Central memory CD8-positive, alpha-beta T cell (primary cell): ENCODE measurements at regions not wholly inside any gene's neighbourhood (a gene's known extent, or its start where the extent isn't known, plus 50 kb on each side); places are given as distances from the start of the nearest gene placed in this dataset.

Experiments used
- ATAC-seq: fragments of 150-1000 bp; cut with Tn5 transposase; replicated peaks from 2 replicates; pipeline ENCODE4 v1.10.0; 2022; ENCODE audit warnings: mild to moderate bottlenecking, moderate FRiP score, moderate number of reproducible peaks; ENCODE audit not compliant: poor library complexity, severe bottlenecking; ENCODE audit errors: extremely low read depth
- DNase-seq, 2 donors: peaks; one replicate each; pipeline ENCODE4 v3.0.0; 2021; ENCODE audit warnings: low spot score in 2 of 2
- H3K27ac Mint-ChIP-seq: one replicate; pipeline ENCODE4 v1.8.0; 2022; ENCODE audit warnings: low read depth, mild to moderate bottlenecking, moderate library complexity, mixed read lengths
- H3K27me3 Mint-ChIP-seq: one replicate; pipeline ENCODE4 v1.8.0; 2022; ENCODE audit warnings: mixed read lengths
- H3K36me3 Mint-ChIP-seq: one replicate; pipeline ENCODE4 v1.8.0; 2022; ENCODE audit warnings: mild to moderate bottlenecking, moderate library complexity, mixed read lengths; ENCODE audit not compliant: insufficient read depth
- H3K4me1 Mint-ChIP-seq: one replicate; pipeline ENCODE4 v1.8.0; 2022; ENCODE audit warnings: mixed read lengths
- H3K4me3 Mint-ChIP-seq: one replicate; pipeline ENCODE4 v1.8.0; 2022; ENCODE audit warnings: mild to moderate bottlenecking, moderate library complexity, mixed read lengths
- H3K9me3 Mint-ChIP-seq: one replicate; pipeline ENCODE4 v1.8.0; 2022; ENCODE audit warnings: mixed read lengths

DNA sequence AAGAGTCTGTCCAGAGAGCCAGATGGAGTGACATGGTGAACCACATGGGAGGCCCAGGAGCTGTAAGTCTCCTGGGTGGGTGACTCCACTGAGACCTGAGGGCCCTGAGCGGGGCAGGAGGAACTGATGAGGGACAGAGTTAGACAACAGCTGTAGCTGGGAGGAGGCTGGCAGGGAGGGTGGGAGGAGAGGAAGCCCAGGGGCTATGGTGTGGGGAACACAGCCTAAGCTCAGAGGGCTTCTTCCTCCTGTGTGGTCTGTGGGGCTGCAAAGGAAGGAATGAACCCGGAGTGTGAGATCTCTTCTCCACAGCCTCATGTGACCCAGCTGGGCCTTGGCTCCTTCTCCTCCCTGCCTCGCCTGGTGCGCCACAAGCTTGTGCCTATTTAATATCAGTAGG, 395.6 kb upstream of the HS6ST1 start:
- Mint-ChIP-seq H3K36me3 (no peaks in the 10 kb centered on the region), H3K4me3 (no peak overlapping the region), H3K9me3 (peaks cover 13% of the 10 kb centered on the region), H3K27me3 (peaks cover 78% of the 10 kb centered on the region), H3K4me1 (no peaks in the 10 kb centered on the region), H3K27ac (no peak overlapping the region)
- no peak for ATAC-seq
- DNase-seq: peak; percentile 1 to 6

DNA sequence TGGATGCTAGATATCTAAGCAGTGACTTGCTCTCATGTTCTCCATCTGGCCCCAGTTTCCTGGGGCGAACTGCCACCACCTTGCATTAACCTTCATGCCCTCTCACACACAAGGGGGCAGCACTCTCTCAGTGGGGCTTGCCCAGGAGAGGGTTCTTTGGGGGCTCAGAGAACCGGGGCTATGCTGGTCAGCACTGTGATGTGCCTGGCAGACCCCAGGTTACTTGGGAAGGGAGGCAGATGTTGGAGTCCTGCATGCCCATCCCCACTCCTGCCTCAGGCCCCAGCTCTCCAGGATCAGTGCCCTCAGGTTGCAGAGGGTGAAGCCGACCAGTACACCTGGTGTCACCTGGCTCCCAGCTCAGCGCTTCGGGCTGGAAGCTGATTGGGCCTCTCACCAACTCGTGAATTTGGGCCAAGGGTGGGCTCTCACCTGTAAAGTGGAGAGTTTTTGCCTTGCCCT, 396.2 kb upstream of the HS6ST1 start:
- Mint-ChIP-seq H3K27me3 (peaks cover 76% of the 10 kb centered on the region), H3K36me3 (no peaks in the 10 kb centered on the region), H3K9me3 (peaks cover 7% of the 10 kb centered on the region), H3K4me1 (no peaks in the 10 kb centered on the region), H3K27ac (no peak overlapping the region), H3K4me3 (no peak overlapping the region)
- ATAC-seq: no peak
- peak in 1 of 2 donors; percentile 4 for DNase-seq

GRCh38 chr2:128715360-128715759, 396.7 kb upstream of the HS6ST1 start:
- ATAC-seq (no peak), DNase-seq (no peak)
- peaks cover 71% of the 10 kb centered on the region for H3K27me3 Mint-ChIP-seq
- no peak overlapping the region for H3K27ac Mint-ChIP-seq
- H3K4me1 Mint-ChIP-seq: no peaks in the 10 kb centered on the region
- H3K4me3 Mint-ChIP-seq: no peak overlapping the region
- peaks cover 2% of the 10 kb centered on the region for H3K9me3 Mint-ChIP-seq
- no peaks in the 10 kb centered on the region for H3K36me3 Mint-ChIP-seq

DNA sequence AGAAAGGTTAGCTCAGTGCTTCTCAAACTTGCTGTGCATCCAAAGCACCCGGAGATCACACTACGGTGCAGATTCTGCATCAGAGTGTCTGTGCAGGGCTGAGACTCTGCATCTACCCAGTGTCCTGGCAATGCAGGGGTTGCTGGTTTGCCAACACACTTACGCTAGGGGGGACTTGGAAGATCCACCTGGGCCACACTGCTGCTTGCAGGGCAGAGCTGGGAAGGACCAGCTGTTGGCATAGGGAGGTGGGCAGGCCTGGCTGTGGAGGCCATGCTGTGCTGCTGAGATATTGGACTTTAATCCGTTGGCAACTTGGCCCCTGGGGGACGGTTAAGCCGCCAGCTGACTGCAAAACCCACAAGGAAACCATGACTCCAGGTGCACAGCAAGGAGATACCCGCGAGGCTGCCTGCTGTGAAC, 397.6 kb upstream of the HS6ST1 start:
- Mint-ChIP-seq H3K27ac (no peak overlapping the region), H3K9me3 (no peaks in the 10 kb centered on the region), H3K4me1 (no peaks in the 10 kb centered on the region), H3K4me3 (no peak overlapping the region), H3K36me3 (no peaks in the 10 kb centered on the region), H3K27me3 (peaks cover 67% of the 10 kb centered on the region)
- DNase-seq (no peak), ATAC-seq (no peak)

DNA sequence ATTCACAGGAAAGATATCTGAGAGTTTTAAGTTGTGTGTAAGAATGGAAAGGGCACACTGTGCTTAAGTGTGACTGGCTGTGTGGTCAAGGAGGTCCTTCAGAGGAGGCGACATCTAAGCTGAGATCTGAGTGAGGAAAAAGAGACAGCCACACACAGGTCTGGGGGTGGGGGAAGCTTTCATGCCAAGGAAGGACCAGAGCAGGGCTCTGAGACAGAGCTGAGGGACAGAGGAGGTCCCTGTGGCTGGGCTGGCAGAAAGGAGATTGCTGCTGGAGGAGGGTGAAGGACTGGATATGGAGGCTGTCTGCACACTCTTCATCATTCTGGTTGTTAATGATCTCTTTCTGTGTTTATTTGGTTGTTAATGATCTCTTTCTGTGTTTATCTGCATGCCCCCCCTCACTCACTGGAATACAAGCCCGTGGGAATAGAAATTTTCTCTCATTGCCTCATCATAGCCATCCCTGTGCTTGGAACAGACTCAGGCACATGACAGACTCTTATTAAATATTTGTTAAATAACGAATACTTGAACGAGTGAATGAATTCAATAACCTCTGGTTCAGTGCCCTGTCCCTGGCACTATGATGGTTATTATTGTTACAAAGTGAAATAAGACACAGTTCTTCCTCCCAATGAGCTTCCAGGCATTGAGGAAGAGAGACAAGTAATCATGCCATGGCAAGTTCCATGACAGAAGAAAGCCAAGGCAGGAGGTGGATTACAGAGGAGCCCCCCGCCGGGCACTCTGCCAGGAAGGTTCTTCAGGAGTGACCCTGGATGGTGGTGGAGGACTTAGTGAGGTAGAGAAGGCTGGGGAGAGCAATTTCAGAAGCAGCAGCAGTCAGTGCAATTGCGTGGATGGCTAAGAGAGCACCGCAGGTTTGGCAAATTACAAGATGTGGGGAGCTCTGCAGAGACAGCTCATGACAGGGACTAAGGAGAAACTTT, 399.4 kb upstream of the HS6ST1 start:
- Mint-ChIP-seq H3K4me3 (no peak overlapping the region), H3K27ac (no peak overlapping the region), H3K9me3 (no peaks in the 10 kb centered on the region), H3K4me1 (no peaks in the 10 kb centered on the region), H3K27me3 (peaks cover 52% of the 10 kb centered on the region), H3K36me3 (no peaks in the 10 kb centered on the region)
- ATAC-seq (no peak), DNase-seq (no peak)

DNA sequence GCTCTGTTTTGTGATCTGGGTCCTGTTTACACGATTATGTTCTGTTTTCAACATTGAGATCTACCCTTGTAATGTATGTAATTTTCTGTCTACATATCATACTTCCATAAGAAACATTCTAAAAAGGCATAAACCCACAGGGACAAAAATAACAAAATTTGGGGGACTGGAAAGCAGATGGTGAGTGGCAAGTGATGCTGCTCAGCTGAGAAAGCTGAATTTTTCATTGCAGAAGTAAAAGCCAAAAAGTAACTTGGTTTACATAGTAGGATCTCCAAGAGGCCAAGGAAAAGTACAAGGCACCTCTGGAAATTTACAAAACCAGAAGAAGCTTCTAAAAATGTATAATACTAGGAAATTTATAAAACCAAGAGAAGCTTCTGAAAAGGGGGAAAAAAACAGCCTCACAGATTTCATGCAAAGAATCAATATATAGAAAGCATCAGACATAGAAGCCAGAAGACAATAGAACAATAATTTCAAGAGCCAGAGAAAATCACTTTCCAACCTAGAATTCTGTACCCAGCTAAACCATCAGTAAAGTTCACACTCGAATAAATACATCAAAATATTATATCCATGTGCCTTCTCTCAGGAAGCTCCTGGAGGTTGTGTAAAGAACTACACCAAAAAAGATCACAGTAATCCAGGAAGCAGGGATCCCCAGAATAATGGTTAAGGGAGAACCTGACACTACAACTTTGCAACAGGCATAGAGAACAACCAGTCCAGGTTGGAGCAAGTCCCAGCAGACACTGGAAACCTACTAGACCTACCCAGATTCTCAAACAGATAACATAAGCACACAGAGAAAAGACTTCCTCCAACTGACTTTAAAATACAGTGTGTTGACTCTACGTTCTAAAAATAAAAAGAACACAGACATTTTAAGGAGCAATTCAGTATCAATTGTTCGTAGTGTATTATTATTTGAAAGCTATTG, 401.7 kb upstream of the HS6ST1 start:
- Mint-ChIP-seq H3K36me3 (no peaks in the 10 kb centered on the region), H3K27me3 (peaks cover 29% of the 10 kb centered on the region)
- no peak for ATAC-seq

GRCh38 chr2:128721096-128721495, 402.4 kb upstream of the HS6ST1 start:
- H3K4me1 Mint-ChIP-seq: no peaks in the 10 kb centered on the region

More for the DNA sequence above, 401.7 kb upstream of the HS6ST1 start:
- Mint-ChIP-seq H3K9me3 (no peaks in the 10 kb centered on the region), H3K4me3 (no peak overlapping the region), H3K27ac (no peak overlapping the region), H3K4me1 (no peaks in the 10 kb centered on the region)
- DNase-seq: no peak

DNA sequence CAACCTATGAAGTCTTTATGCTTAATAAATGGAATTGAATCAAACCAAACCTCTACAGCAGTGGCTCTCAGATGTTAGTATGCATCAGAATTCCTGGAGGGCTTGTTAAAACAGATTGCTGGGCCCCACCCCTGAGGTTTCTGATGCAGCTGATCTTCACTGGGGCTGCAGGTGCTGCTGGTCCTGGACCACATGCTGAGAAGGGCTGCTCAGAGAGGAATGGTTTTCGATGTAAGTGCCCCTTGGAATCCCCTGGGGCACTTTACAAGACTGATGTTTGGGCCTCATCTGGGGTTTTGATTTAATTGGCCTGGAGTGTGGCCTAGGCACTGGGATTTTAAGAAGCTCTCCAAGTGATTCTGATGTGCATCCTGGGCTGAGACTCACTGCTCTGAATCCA, 403.8 kb upstream of the HS6ST1 start:
- no peaks in the 10 kb centered on the region for H3K4me1 Mint-ChIP-seq
- H3K36me3 Mint-ChIP-seq: no peaks in the 10 kb centered on the region
- no peak for ATAC-seq
- H3K9me3 Mint-ChIP-seq: no peaks in the 10 kb centered on the region
- no peak for DNase-seq
- H3K27me3 Mint-ChIP-seq: peaks cover 13% of the 10 kb centered on the region
- H3K4me3 Mint-ChIP-seq: no peak overlapping the region
- no peak overlapping the region for H3K27ac Mint-ChIP-seq

More at GRCh38 chr2:128721096-128721495, 402.4 kb upstream of the HS6ST1 start:
- H3K27ac Mint-ChIP-seq: no peak overlapping the region
- no peak for DNase-seq
- no peaks in the 10 kb centered on the region for H3K36me3 Mint-ChIP-seq
- no peak overlapping the region for H3K4me3 Mint-ChIP-seq
- no peak for ATAC-seq
- H3K9me3 Mint-ChIP-seq: no peaks in the 10 kb centered on the region
- peaks cover 22% of the 10 kb centered on the region for H3K27me3 Mint-ChIP-seq

DNA sequence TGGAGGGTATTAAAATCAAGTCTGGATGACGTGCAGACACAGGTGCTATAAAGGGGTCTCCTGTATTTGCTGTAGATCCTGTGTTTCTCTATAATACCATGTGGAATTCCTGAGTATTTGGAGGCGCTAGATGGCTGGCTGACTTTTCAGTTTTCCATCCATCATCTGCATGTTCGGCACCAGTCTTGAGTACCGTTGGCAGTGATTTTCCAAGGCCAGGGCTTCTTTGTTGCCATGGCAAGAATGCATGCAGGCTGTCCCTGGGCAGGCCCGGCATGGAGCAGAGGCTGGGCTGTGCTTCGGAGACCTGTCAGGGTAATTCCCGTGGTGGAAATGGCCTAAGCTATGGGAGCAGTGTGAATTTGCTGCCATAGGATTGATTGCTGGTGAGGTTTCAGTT, 405.9 kb upstream of the HS6ST1 start:
- DNase-seq (no peak), ATAC-seq (no peak)
- H3K27me3 Mint-ChIP-seq: peaks cover 9% of the 10 kb centered on the region
- no peak overlapping the region for H3K27ac Mint-ChIP-seq
- no peak overlapping the region for H3K4me3 Mint-ChIP-seq
- no peaks in the 10 kb centered on the region for H3K36me3 Mint-ChIP-seq
- no peaks in the 10 kb centered on the region for H3K4me1 Mint-ChIP-seq
- peaks cover 12% of the 10 kb centered on the region for H3K9me3 Mint-ChIP-seq

- Mint-ChIP-seq H3K27me3 (peaks cover 9% of the 10 kb centered on the region), H3K4me1 (no peaks in the 10 kb centered on the region), H3K27ac (no peak overlapping the region), H3K9me3 (peaks cover 12% of the 10 kb centered on the region), H3K36me3 (no peaks in the 10 kb centered on the region), H3K4me3 (no peak overlapping the region)
- no peak for DNase-seq
- no peak for ATAC-seq
Measured at GRCh38 chr2:128724972-128725371, 406.3 kb upstream of the HS6ST1 start.

- Mint-ChIP-seq H3K4me1 (no peaks in the 10 kb centered on the region), H3K36me3 (no peaks in the 10 kb centered on the region), H3K9me3 (peaks cover 12% of the 10 kb centered on the region), H3K27ac (no peak overlapping the region), H3K27me3 (peaks cover 9% of the 10 kb centered on the region), H3K4me3 (no peak overlapping the region)
- no peak for ATAC-seq
- no peak for DNase-seq
Measured at GRCh38 chr2:128726236-128726635, 407.6 kb upstream of the HS6ST1 start.

DNA sequence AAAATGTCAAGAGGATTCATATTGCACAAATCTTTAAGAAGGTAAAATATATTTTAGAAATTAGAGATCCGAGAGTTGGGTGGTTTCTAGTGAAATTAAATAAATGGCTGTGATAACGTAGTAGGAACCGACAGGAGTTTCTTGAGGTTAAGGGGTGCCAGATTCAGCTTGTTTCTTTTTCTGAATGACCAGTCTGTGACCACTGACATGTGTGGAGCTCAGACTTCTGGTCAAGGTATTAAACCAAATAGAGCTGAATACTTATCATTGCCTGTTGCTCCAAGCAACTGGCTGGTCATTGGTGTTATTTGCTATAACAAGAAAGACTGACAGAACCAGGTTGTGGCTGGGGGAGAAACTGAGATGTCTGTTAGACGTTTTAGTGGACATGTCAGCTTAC, 408.2 kb upstream of the HS6ST1 start:
- Mint-ChIP-seq H3K27me3 (peaks cover 9% of the 10 kb centered on the region), H3K36me3 (no peaks in the 10 kb centered on the region), H3K27ac (no peak overlapping the region), H3K4me1 (no peaks in the 10 kb centered on the region), H3K4me3 (no peak overlapping the region), H3K9me3 (peaks cover 12% of the 10 kb centered on the region)
- no peak for ATAC-seq
- DNase-seq: no peak
